HG03108 (cell line): ENCODE measurements at regions not wholly inside any gene's neighbourhood (a gene's known extent, or its start where the extent isn't known, plus 50 kb on each side); places are given as distances from the start of the nearest gene placed in this dataset.
"Not testable (repeated sequence)": the region's sequence is repeated elsewhere in the genome, so short reads cannot be mapped to it uniquely, and the experiment has no call there.

Experiments
- ATAC-seq: cut with Tn5 transposase; IDR thresholded peaks from one replicate; pipeline ENCODE4 v1.9.1; 2021; ENCODE audit warnings: moderate library complexity; ENCODE audit not compliant: unreplicated experiment

GRCh38 chr15:96638793-96639192, 308.3 kb downstream of the NR2F2 start:
- ATAC-seq, result no peak

- no peak for ATAC-seq
Observed at GRCh38 chr15:96645796-96646195, 315.3 kb downstream of the NR2F2 start.

- no peak for ATAC-seq
Observed at GRCh38 chr15:96648866-96649265, 318.4 kb downstream of the NR2F2 start.

GRCh38 chr15:96657096-96657495, 326.6 kb downstream of the NR2F2 start:
- no peak for ATAC-seq

- ATAC-seq, result not testable (repeated sequence)
Observed at GRCh38 chr15:96666979-96667378, 336.5 kb downstream of the NR2F2 start.

GRCh38 chr15:96670389-96670788, 339.9 kb downstream of the NR2F2 start:
- ATAC-seq, result no peak

- no peak for ATAC-seq
Observed at GRCh38 chr15:96672629-96673028, 342.1 kb downstream of the NR2F2 start.

GRCh38 chr15:96678386-96678785, 347.9 kb downstream of the NR2F2 start:
- ATAC-seq, result no peak

- ATAC-seq, result no peak
Observed at GRCh38 chr15:96687388-96688107, 357.0 kb downstream of the NR2F2 start.

- no peak for ATAC-seq
Observed at GRCh38 chr15:96690733-96691132, 360.2 kb downstream of the NR2F2 start.

GRCh38 chr15:96692826-96693225, 362.3 kb downstream of the NR2F2 start:
- ATAC-seq, result no peak

GRCh38 chr15:96693515-96693914, 363.0 kb downstream of the NR2F2 start:
- no peak for ATAC-seq

GRCh38 chr15:96693990-96694517, 363.6 kb downstream of the NR2F2 start:
- no peak for ATAC-seq

- no peak for ATAC-seq
Observed at GRCh38 chr15:96695426-96695825, 364.9 kb downstream of the NR2F2 start.

GRCh38 chr15:96699871-96700401, 369.4 kb downstream of the NR2F2 start:
- ATAC-seq, result no peak

GRCh38 chr15:96700555-96700954, 370.1 kb downstream of the NR2F2 start:
- ATAC-seq, result no peak

- ATAC-seq, result no peak
Observed at GRCh38 chr15:96701443-96701842, 370.9 kb downstream of the NR2F2 start.

- no peak for ATAC-seq
Observed at GRCh38 chr15:96701877-96702276, 371.4 kb downstream of the NR2F2 start.

- no peak for ATAC-seq
Observed at GRCh38 chr15:96702589-96702988, 372.1 kb downstream of the NR2F2 start.

- no peak for ATAC-seq
Observed at GRCh38 chr15:96703091-96703490, 372.6 kb downstream of the NR2F2 start.

- ATAC-seq, result no peak
Observed at GRCh38 chr15:96703794-96704550, 373.5 kb downstream of the NR2F2 start.

- no peak for ATAC-seq
Observed at GRCh38 chr15:96716075-96716474, 385.6 kb downstream of the NR2F2 start.
